AG09309 (cell line): ENCODE measurements at regions not wholly inside any gene's neighbourhood (a gene's known extent, or its start where the extent isn't known, plus 50 kb on each side); places are given as distances from the start of the nearest gene placed in this dataset.

ENCODE experiments used
- DNase-seq: peaks from one replicate; pipeline ENCODE4 v3.0.0-alpha.2; 2010; ENCODE audit warnings: low read depth
- H3K4me3 ChIP-seq: 2 replicates; pipeline ENCODE4 v1.5.1; 2011; ENCODE audit warnings: mild to moderate bottlenecking, low read depth, low read length, moderate library complexity; ENCODE audit not compliant: control insufficient read depth
- TF ChIP-seq, protein P1 (sequence below): IDR thresholded peaks from 2 replicates; pipeline ENCODE4 v1.5.1; 2011; ENCODE audit warnings: mild to moderate bottlenecking, low read depth, low read length, inconsistent platforms; ENCODE audit not compliant: insufficient read depth, control insufficient read depth; ENCODE audit errors: missing control alignments

DNA sequence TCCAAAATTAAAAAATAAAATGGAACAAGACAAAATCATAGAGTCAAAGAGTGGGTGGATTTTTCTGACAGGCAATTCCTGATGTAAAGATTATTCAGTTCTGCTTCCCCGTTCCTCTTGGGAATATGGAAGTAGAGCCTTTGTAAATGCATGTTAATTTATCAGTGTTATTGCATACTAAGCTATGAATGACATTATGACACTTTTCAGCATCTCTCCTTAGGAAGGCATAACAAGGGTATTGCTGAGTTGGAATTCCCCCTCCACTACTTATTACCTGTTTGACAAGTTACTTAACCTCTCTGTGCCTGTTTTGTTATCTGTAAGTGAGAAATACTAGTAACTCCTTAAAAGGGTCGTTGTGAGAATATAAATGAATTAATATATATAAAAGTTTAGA is 640.4 kb downstream of the LMO4 start:
- no peak for DNase-seq
- no peak overlapping the region for H3K4me3 ChIP-seq
- TF ChIP-seq, protein P1, sequence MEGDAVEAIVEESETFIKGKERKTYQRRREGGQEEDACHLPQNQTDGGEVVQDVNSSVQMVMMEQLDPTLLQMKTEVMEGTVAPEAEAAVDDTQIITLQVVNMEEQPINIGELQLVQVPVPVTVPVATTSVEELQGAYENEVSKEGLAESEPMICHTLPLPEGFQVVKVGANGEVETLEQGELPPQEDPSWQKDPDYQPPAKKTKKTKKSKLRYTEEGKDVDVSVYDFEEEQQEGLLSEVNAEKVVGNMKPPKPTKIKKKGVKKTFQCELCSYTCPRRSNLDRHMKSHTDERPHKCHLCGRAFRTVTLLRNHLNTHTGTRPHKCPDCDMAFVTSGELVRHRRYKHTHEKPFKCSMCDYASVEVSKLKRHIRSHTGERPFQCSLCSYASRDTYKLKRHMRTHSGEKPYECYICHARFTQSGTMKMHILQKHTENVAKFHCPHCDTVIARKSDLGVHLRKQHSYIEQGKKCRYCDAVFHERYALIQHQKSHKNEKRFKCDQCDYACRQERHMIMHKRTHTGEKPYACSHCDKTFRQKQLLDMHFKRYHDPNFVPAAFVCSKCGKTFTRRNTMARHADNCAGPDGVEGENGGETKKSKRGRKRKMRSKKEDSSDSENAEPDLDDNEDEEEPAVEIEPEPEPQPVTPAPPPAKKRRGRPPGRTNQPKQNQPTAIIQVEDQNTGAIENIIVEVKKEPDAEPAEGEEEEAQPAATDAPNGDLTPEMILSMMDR, result no peak

DNA sequence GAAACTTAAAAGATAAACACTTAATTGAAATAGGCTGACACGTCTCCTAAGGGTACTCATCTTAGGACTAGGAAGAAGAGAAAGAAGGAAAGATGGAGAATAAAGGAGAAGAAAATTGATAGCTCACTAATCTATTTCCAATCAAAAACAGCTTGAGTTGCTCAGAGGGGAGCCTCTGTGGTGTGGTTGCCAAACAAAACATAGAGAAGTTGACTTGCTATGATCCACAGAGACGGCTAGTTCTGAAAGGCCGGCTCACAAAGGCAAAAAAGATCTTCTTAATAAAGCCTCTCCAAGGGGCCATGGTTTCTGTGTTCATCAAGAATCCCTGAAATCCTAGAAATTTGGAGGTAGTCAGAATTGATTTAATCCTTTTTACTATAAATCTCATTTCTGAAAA is 644.1 kb downstream of the LMO4 start:
- TF ChIP-seq, protein P1, result no peak
- no peak for DNase-seq
- H3K4me3 ChIP-seq, result no peak overlapping the region

DNA sequence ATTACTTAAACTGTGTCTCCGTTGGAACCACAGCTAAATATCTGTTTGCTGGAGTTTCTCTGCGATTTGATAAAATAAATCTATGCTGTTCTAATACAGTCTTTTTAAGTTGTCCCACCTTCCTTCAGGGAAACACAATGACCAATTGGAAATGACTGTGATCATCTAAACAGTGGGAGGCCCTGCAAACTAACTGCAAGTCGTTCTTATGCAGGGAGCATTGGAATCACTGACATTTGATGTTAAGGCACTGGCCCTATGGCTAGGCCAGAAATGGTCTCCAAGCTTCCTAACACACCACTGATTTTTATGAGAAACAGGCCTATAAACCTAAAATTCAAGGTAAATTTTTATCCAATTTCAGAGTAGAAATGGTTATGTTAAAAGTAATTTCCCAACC is 645.2 kb downstream of the LMO4 start:
- DNase-seq, result no peak
- TF ChIP-seq, protein P1, result no peak
- H3K4me3 ChIP-seq, result no peak overlapping the region

DNA sequence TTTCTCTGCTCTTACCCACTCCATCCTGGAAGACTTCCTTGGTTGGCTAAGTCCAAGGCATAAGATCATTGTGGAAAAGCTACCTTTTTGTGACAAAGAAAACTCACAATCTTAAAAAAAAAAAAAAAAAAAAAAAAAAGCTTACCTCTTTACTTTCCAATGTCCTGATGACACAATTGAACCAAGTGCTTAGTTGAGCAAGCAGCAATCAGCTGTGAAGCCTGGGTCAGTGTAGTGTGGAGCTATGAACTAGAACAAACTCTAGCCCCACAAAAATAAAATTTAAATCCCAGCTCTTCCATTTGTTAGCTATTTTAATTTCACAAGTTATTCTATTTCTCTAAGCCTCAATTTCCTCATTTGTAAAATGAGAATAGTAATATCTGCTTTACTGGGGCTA is 647.6 kb downstream of the LMO4 start:
- TF ChIP-seq, protein P1, result no peak
- H3K4me3 ChIP-seq, result no peak overlapping the region
- no peak for DNase-seq

GRCh38 chr1:87977145-87977544 is 648.5 kb downstream of the LMO4 start:
- no peak overlapping the region for H3K4me3 ChIP-seq
- TF ChIP-seq, protein P1, result no peak
- DNase-seq, result no peak

- TF ChIP-seq, protein P1, result no peak
- no peak for DNase-seq
- no peak overlapping the region for H3K4me3 ChIP-seq
These were observed 650.4 kb downstream of the LMO4 start for GRCh38 chr1:87979079-87979478.

DNA sequence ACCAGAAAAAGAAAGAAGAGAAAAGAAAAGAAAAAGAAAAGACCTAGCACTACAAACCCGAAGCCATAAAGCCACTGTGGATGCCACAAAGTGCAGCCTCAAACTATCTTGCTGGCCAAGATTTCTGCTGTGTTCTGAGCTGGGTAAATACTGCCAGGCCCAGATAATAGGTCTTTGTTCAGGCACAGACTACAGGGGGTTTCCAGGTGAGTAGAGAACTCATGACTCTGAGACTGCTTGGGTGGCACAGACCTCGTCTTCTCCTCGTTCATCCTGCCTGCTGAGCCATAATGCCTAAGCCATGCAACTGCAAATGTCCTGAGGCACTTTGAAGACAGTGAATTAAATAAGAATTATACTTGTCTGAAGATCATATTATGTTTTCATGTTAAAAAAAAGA is 651.8 kb downstream of the LMO4 start:
- no peak overlapping the region for H3K4me3 ChIP-seq
- TF ChIP-seq, protein P1, result no peak
- no peak for DNase-seq
